ENCODE measurements at regions not wholly inside any gene's neighbourhood (a gene's known extent, or its start where the extent isn't known, plus 50 kb on each side); places are given as distances from the start of the nearest gene placed in this dataset.
A peak's percentile ranks its signal among the peaks of the same experiment; 100 is the strongest.

DNA sequence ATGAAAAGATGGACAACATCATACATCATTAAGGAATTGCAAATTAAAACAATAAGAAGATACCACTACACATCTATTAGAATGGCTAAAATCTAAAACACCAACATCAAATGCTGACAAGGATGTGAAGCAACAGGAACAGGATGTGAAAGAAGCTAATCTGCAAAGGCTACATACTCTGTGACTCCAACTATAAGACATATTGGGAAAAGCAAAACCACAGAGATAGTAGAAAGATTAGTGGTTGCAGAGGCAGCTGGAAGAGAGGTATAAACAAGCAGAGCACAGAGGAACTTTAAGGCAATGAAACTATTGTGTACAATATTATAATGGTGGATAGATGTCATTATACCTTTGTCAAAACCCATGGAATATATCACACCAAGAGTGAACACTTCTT lies 393.7 kb upstream of the RAB6C start:
- Histone ChIP-seq H3K36me3 (ENCODE audit: insufficient read depth, low read length) (no peaks in the 10 kb centered on the region), H3K4me1 (ENCODE audit: insufficient read depth, low read length) (no peaks in the 10 kb centered on the region), H3K27ac (ENCODE audit: low read depth, low read length) (no peak overlapping the region), H3K27me3 (ENCODE audit: insufficient read depth, low read length, poor library complexity, severe bottlenecking) (no peaks in the 10 kb centered on the region), H3K4me3 (ENCODE audit: low read length) (no peak overlapping the region), H3K9me3 (ENCODE audit: low read length) (no peaks in the 10 kb centered on the region)
- peaks cover 0 to 2% of the 10 kb centered on the region in 2 donors for H3K27me3 Mint-ChIP-seq
- ChIA-PET CTCF (no interaction called here), POLR2A (no interaction called here)
- H3K9me3 Mint-ChIP-seq: peaks cover 0 to 9% (median 5%) of the 10 kb centered on the region in 5 donors
- no peak for DNase-seq
- H3K4me3 Mint-ChIP-seq: no peak overlapping the region
- H3K36me3 Mint-ChIP-seq: no peaks in the 10 kb centered on the region
- H3K27ac Mint-ChIP-seq: no peak overlapping the region
- H3K4me1 Mint-ChIP-seq: no peaks in the 10 kb centered on the region

- no peak overlapping the region for H3K27ac ChIP-seq (ENCODE audit: low read depth, low read length)
- DNase-seq: no peak
- H3K9me3 Mint-ChIP-seq: peaks cover 0 to 7% (median under 1%) of the 10 kb centered on the region in 5 donors
- H3K36me3 Mint-ChIP-seq: no peaks in the 10 kb centered on the region
- H3K4me1 ChIP-seq (ENCODE audit: insufficient read depth, low read length): no peaks in the 10 kb centered on the region
- no peaks in the 10 kb centered on the region for H3K4me1 Mint-ChIP-seq
- no peaks in the 10 kb centered on the region for H3K27me3 ChIP-seq (ENCODE audit: insufficient read depth, low read length, poor library complexity, severe bottlenecking)
- H3K4me3 ChIP-seq (ENCODE audit: low read length): no peak overlapping the region
- POLR2A ChIA-PET: no interaction called here
- H3K4me3 Mint-ChIP-seq: no peak overlapping the region
- H3K36me3 ChIP-seq (ENCODE audit: insufficient read depth, low read length): no peaks in the 10 kb centered on the region
- H3K27me3 Mint-ChIP-seq: peaks cover 0 to 2% of the 10 kb centered on the region in 2 donors
- H3K27ac Mint-ChIP-seq: no peak overlapping the region
- no peaks in the 10 kb centered on the region for H3K9me3 ChIP-seq (ENCODE audit: low read length)
- CTCF ChIA-PET: no interaction called here
Observed at GRCh38 chr2:129587426-129588064, 391.9 kb upstream of the RAB6C start.

DNA sequence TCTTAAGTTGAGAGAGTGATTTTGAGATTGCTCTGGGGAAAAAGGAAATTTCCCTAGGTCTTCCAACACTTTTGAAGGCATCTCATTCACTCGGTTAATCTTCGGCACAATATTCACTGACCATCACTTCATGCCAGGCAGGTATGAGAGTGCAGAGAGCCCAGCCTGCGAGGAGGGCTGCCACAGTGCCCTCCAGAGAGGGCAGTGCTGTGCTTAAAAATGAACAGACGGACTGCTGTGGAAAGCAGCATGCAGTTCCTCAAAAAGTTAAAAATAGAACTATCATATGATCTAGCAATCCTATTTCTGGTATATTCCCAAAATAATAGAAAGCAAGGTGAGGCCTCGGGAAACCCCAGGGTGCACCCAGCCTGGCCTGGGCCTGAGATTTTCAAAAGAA lies 374.9 kb upstream of the RAB6C start:
- ChIA-PET POLR2A (no interaction called here), CTCF (no interaction called here)
- Histone ChIP-seq H3K9me3 (ENCODE audit: low read length) (no peaks in the 10 kb centered on the region), H3K4me1 (ENCODE audit: insufficient read depth, low read length) (no peaks in the 10 kb centered on the region), H3K4me3 (ENCODE audit: low read length) (no peak overlapping the region), H3K36me3 (ENCODE audit: insufficient read depth, low read length) (no peaks in the 10 kb centered on the region), H3K27ac (ENCODE audit: low read depth, low read length) (no peak overlapping the region), H3K27me3 (ENCODE audit: insufficient read depth, low read length, poor library complexity, severe bottlenecking) (no peaks in the 10 kb centered on the region)
- DNase-seq: no peak
- Mint-ChIP-seq H3K9me3 (peaks cover 0 to 7% (median 3%) of the 10 kb centered on the region in 5 donors), H3K4me1 (no peaks in the 10 kb centered on the region), H3K36me3 (no peaks in the 10 kb centered on the region), H3K4me3 (no peak overlapping the region), H3K27ac (no peak overlapping the region), H3K27me3 (no peaks in the 10 kb centered on the region)

DNA sequence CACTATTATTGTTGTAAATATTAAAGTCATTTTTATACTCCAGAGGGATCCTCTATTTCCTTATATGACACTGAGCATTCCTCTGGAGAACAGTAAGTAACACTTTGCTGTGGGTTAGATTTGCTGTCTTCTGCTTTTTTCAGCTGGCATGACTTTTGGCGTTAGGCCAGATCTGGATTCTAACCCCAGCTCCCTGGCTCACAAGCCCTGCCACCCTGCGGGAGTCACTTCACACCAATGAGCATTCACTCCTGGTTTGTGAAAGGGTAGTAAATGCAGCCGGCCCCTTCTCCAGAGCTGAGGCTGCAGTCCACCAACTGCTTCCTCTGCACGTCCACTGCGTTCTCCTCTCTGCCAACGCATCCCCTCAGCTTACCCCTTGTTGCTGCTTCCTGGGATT lies 373.8 kb upstream of the RAB6C start:
- Mint-ChIP-seq H3K36me3 (no peaks in the 10 kb centered on the region), H3K4me1 (no peaks in the 10 kb centered on the region), H3K4me3 (no peak overlapping the region), H3K27ac (no peak overlapping the region), H3K27me3 (no peaks in the 10 kb centered on the region), H3K9me3 (peaks cover 0 to 7% (median 3%) of the 10 kb centered on the region in 5 donors)
- ChIA-PET POLR2A (no interaction called here), CTCF (no interaction called here)
- DNase-seq: no peak
- Histone ChIP-seq H3K27me3 (ENCODE audit: insufficient read depth, low read length, poor library complexity, severe bottlenecking) (no peaks in the 10 kb centered on the region), H3K27ac (ENCODE audit: low read depth, low read length) (no peak overlapping the region), H3K9me3 (ENCODE audit: low read length) (no peaks in the 10 kb centered on the region), H3K4me3 (ENCODE audit: low read length) (no peak overlapping the region), H3K36me3 (ENCODE audit: insufficient read depth, low read length) (no peaks in the 10 kb centered on the region), H3K4me1 (ENCODE audit: insufficient read depth, low read length) (no peaks in the 10 kb centered on the region)

DNA sequence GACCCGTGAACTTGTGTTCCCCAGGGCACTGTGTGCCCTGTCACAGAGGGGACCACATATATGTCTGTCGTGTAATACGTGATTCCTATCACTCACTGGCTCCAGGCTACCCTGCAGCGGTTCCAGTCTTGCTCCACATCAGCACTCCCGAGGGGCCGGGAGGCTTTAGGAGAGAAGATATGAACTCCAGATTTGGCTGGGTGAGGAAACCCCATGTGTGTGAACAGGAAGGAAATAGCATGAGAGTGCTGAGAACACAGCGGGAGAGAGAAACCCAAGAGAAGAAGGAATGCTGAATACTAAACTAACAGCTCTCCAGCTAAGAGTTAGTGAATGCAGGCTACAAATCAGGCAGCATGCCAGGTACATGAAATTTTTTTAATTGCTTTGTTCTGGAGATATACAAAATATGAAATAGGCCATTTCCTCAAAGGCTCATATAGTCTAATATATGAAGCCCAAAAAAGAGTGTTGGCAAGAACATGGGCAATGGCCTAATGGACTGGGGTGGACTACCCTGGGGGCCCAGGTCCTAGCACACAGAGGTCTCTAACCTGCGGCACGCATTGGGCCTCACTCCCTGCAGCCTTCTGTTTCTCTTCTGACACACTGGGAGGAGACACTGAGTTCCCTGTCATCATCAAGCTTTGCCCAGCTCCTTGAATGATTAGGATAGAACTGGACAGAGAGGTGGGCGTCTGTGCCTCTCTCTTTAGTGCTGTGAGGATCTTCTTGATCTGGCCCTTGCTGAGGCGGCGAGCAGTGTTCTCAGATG lies 372.8 kb upstream of the RAB6C start:
- H3K27ac ChIP-seq (ENCODE audit: low read depth, low read length): no peak overlapping the region
- Mint-ChIP-seq H3K27ac (peak overlapping the region in 1 of 8 donors; percentile 77), H3K27me3 (no peaks in the 10 kb centered on the region), H3K4me1 (no peaks in the 10 kb centered on the region), H3K36me3 (no peaks in the 10 kb centered on the region), H3K4me3 (no peak overlapping the region), H3K9me3 (peaks cover 0 to 10% (median 3%) of the 10 kb centered on the region in 5 donors)
- no peaks in the 10 kb centered on the region for H3K4me1 ChIP-seq (ENCODE audit: insufficient read depth, low read length)
- no peak overlapping the region for H3K4me3 ChIP-seq (ENCODE audit: low read length)
- H3K27me3 ChIP-seq (ENCODE audit: insufficient read depth, low read length, poor library complexity, severe bottlenecking): no peaks in the 10 kb centered on the region
- CTCF ChIA-PET: no interaction called here
- POLR2A ChIA-PET: no interaction called here
- DNase-seq: no peak
- no peaks in the 10 kb centered on the region for H3K36me3 ChIP-seq (ENCODE audit: insufficient read depth, low read length)
- H3K9me3 ChIP-seq (ENCODE audit: low read length): no peaks in the 10 kb centered on the region

DNA sequence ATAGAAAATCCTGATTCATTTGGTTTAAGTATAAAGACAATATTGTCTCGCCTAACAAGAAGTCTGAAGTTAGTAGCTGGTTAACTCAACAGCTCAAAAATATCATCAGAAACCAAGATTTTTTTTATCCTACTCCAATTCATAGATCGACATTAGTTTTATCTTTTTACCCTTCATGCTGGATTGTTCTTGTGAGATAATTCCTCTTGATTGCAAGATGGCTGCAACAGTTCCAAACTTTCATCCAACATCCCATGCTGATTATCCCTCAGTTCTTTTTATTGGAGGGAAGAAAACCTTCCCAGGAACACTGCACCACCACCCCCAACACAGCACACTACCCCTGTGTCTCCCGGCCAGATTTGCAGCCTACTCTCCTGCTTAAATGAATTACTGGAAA lies 370.2 kb upstream of the RAB6C start:
- H3K4me1 ChIP-seq (ENCODE audit: insufficient read depth, low read length): no peaks in the 10 kb centered on the region
- DNase-seq: no peak
- Mint-ChIP-seq H3K36me3 (no peaks in the 10 kb centered on the region), H3K4me3 (no peak overlapping the region), H3K4me1 (no peaks in the 10 kb centered on the region), H3K27me3 (peaks cover 0 to 2% of the 10 kb centered on the region in 2 donors), H3K27ac (no peak overlapping the region), H3K9me3 (peaks cover 0 to 12% (median 3%) of the 10 kb centered on the region in 5 donors)
- ChIA-PET CTCF (no interaction called here), POLR2A (no interaction called here)
- H3K36me3 ChIP-seq (ENCODE audit: insufficient read depth, low read length): no peaks in the 10 kb centered on the region
- H3K9me3 ChIP-seq (ENCODE audit: low read length): no peaks in the 10 kb centered on the region
- H3K27ac ChIP-seq (ENCODE audit: low read depth, low read length): no peak overlapping the region
- no peaks in the 10 kb centered on the region for H3K27me3 ChIP-seq (ENCODE audit: insufficient read depth, low read length, poor library complexity, severe bottlenecking)
- no peak overlapping the region for H3K4me3 ChIP-seq (ENCODE audit: low read length)

DNA sequence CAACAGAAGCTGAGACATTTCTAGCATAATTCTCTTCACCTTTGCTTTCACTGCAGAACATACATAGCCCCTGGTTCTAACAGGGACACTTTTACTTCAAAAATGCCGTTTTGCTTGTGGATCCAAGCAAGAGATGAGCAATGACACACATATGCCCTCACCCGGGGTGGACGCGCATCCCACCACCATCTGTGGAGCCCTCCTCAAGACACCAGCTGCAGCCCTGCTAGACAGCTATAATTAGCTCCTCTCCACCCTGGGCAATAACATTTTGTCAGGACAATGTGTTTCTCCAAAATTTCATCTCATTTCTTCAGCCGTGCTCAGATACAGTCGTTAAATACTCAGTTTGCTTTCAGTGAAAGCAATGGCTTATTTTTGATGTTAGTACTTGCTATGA lies 368.7 kb upstream of the RAB6C start:
- CTCF ChIA-PET: no interaction called here
- Mint-ChIP-seq H3K4me1 (no peaks in the 10 kb centered on the region), H3K27me3 (peaks cover 0 to 2% of the 10 kb centered on the region in 2 donors), H3K9me3 (peaks cover 0 to 10% (median 4%) of the 10 kb centered on the region in 5 donors), H3K27ac (no peak overlapping the region), H3K4me3 (no peak overlapping the region), H3K36me3 (no peaks in the 10 kb centered on the region)
- H3K27me3 ChIP-seq (ENCODE audit: insufficient read depth, low read length, poor library complexity, severe bottlenecking): no peaks in the 10 kb centered on the region
- POLR2A ChIA-PET: no interaction called here
- no peak overlapping the region for H3K27ac ChIP-seq (ENCODE audit: low read depth, low read length)
- no peak overlapping the region for H3K4me3 ChIP-seq (ENCODE audit: low read length)
- H3K4me1 ChIP-seq (ENCODE audit: insufficient read depth, low read length): no peaks in the 10 kb centered on the region
- H3K36me3 ChIP-seq (ENCODE audit: insufficient read depth, low read length): no peaks in the 10 kb centered on the region
- H3K9me3 ChIP-seq (ENCODE audit: low read length): no peaks in the 10 kb centered on the region
- no peak for DNase-seq

- Mint-ChIP-seq H3K4me1 (no peaks in the 10 kb centered on the region), H3K4me3 (no peak overlapping the region), H3K36me3 (no peaks in the 10 kb centered on the region), H3K9me3 (peaks cover 0 to 10% (median 4%) of the 10 kb centered on the region in 5 donors), H3K27me3 (peaks cover 0 to 2% of the 10 kb centered on the region in 2 donors), H3K27ac (peak overlapping the region in 1 of 8 donors; percentile 80)
- Histone ChIP-seq H3K36me3 (ENCODE audit: insufficient read depth, low read length) (no peaks in the 10 kb centered on the region), H3K4me1 (ENCODE audit: insufficient read depth, low read length) (no peaks in the 10 kb centered on the region), H3K9me3 (ENCODE audit: low read length) (no peaks in the 10 kb centered on the region), H3K27me3 (ENCODE audit: insufficient read depth, low read length, poor library complexity, severe bottlenecking) (no peaks in the 10 kb centered on the region), H3K27ac (ENCODE audit: low read depth, low read length) (no peak overlapping the region), H3K4me3 (ENCODE audit: low read length) (no peak overlapping the region)
- CTCF ChIA-PET: no interaction called here
- POLR2A ChIA-PET: no interaction called here
- DNase-seq: no peak
Observed at GRCh38 chr2:129611471-129611870, 368.0 kb upstream of the RAB6C start.
